Spleen (tissue), 7 donors: ENCODE measurements at regions not wholly inside any gene's neighbourhood (a gene's known extent, or its start where the extent isn't known, plus 50 kb on each side); places are given as distances from the start of the nearest gene placed in this dataset.

Experiments
- POLR2A ChIP-seq, 3 donors: fragments of 450-650 bp; IDR thresholded peaks; one replicate each; pipeline ENCODE4 v1.5.1; 2017; ENCODE audit warnings: antibody characterized with exemption in 3 of 3, mild to moderate bottlenecking in 1 of 3
- POLR2AphosphoS5 ChIP-seq, 3 donors: sonication (generic); formaldehyde crosslinking; IDR thresholded peaks; one replicate each; pipeline ENCODE4 v1.5.1; 2017; ENCODE audit warnings: antibody characterized with exemption in 3 of 3
- TF ChIP-seq, protein P1 (sequence below), 11 experiments: fragments of 200-600 bp in 7 of 11; fragments of 450-650 bp in 4 of 11; sonication (generic) in 4 of 11; IDR thresholded peaks in 8 of 11; conservative IDR thresholded peaks in 3 of 11; 1 replicate in 7 of 11; 2 replicates in 4 of 11; pipeline versions ENCODE4 v1.4.0 to v1.8.0; 2016 to 2021; ENCODE audit warnings: antibody characterized with exemption in 11 of 11, inconsistent platforms in 4 of 11, mild to moderate bottlenecking in 1 of 11
- donor health status: DM: no; HTN: no; CAD: no; lungs with moderate emphysema.
- donor health status: DM: no; HTN: no; CAD: no.
- donor health status: DM: no; HTN: no; CAD: no.

GRCh38 chr14:46368275-46368674 lies 283.3 kb downstream of the RPL10L start:
- TF ChIP-seq, protein P1, sequence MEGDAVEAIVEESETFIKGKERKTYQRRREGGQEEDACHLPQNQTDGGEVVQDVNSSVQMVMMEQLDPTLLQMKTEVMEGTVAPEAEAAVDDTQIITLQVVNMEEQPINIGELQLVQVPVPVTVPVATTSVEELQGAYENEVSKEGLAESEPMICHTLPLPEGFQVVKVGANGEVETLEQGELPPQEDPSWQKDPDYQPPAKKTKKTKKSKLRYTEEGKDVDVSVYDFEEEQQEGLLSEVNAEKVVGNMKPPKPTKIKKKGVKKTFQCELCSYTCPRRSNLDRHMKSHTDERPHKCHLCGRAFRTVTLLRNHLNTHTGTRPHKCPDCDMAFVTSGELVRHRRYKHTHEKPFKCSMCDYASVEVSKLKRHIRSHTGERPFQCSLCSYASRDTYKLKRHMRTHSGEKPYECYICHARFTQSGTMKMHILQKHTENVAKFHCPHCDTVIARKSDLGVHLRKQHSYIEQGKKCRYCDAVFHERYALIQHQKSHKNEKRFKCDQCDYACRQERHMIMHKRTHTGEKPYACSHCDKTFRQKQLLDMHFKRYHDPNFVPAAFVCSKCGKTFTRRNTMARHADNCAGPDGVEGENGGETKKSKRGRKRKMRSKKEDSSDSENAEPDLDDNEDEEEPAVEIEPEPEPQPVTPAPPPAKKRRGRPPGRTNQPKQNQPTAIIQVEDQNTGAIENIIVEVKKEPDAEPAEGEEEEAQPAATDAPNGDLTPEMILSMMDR (IDR thresholded peaks at IDR 0.05 in 8 of 11, conservative IDR thresholded peaks at IDR 0.05 in 3 of 11), result no peak
- TF ChIP-seq POLR2AphosphoS5 (IDR thresholded peaks at IDR 0.05), result no peak
- no peak for TF ChIP-seq POLR2A (IDR thresholded peaks at IDR 0.05)
